GM12874 (cell line): ENCODE measurements at regions not wholly inside any gene's neighbourhood (a gene's known extent, or its start where the extent isn't known, plus 50 kb on each side); places are given as distances from the start of the nearest gene placed in this dataset.

ENCODE experiments used
- TF ChIP-seq, protein P1 (sequence below): IDR thresholded peaks from 2 replicates; pipeline ENCODE4 v1.5.1; 2011; ENCODE audit warnings: low read depth, mild to moderate bottlenecking, control low read depth, low read length, moderate library complexity; ENCODE audit not compliant: insufficient read depth

DNA sequence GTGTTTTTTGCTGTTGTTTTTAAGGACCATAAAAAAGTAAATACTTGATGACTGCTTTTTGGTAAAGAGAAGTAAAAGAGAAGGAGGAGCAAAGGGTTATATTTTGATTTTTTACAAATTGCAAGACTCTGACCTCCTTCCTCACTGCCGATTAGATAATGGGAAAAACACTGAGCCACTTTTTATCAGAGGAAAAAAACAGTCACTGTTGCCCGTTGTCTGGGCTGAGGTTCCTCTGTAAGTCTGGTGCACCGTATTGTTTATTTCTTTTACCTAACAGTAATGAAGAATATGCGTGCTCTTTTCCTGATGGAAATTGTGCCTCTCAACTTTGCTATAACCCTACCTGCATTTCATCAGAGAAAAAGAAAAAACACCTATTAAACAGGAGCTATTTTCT lies 178.7 kb upstream of the EMCN start:
- TF ChIP-seq, protein P1, sequence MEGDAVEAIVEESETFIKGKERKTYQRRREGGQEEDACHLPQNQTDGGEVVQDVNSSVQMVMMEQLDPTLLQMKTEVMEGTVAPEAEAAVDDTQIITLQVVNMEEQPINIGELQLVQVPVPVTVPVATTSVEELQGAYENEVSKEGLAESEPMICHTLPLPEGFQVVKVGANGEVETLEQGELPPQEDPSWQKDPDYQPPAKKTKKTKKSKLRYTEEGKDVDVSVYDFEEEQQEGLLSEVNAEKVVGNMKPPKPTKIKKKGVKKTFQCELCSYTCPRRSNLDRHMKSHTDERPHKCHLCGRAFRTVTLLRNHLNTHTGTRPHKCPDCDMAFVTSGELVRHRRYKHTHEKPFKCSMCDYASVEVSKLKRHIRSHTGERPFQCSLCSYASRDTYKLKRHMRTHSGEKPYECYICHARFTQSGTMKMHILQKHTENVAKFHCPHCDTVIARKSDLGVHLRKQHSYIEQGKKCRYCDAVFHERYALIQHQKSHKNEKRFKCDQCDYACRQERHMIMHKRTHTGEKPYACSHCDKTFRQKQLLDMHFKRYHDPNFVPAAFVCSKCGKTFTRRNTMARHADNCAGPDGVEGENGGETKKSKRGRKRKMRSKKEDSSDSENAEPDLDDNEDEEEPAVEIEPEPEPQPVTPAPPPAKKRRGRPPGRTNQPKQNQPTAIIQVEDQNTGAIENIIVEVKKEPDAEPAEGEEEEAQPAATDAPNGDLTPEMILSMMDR: no peak

- TF ChIP-seq, protein P1: no peak
Measured at GRCh38 chr4:100695871-100696270, 178.0 kb upstream of the EMCN start.

- TF ChIP-seq, protein P1: no peak
Measured at GRCh38 chr4:100695039-100695654, 177.3 kb upstream of the EMCN start.

DNA sequence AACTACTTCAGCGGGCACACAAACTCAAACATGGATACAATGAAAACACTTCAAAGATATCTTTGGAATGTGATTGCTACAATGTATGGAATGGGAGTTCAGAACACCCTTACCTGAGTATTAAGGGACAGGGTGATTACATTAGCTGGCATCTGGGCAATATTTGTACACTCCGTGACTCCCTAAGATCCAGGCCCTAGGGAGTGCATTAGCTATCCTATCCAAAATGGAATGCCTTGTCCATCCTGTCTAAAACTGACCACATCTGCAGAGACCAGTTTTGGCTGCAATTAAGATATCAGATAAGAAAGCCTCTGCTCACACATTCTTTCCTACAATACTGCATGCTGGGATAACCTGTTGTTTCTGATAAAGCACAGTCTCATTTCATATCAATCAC lies 176.6 kb upstream of the EMCN start:
- TF ChIP-seq, protein P1: no peak

DNA sequence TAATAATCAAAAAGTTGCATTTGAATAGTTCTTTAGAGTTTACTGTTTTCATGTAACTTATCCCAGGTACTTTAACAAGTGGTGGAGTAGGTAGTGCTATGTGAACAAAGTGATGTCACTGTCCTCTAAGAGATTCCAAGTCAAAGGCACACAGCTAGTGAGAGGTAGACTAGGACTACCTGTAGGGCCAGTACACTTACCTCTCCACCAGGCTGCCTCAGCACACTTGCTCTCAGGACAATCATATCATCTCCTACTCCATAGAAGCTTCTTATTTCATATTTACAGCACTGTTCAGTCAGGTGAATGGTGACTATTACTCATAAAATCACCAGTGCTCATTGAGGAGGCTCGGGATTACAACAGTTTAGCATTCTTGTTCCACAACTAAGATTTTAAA lies 173.0 kb upstream of the EMCN start:
- TF ChIP-seq, protein P1: no peak

GRCh38 chr4:100688368-100688767 lies 170.5 kb upstream of the EMCN start:
- TF ChIP-seq, protein P1: no peak

GRCh38 chr4:100682477-100683218 lies 164.8 kb upstream of the EMCN start:
- TF ChIP-seq, protein P1: no peak
